ENCODE measurements at regions not wholly inside any gene's neighbourhood (a gene's known extent, or its start where the extent isn't known, plus 50 kb on each side); places are given as distances from the start of the nearest gene placed in this dataset.
"Not testable (repeated sequence)": the region's sequence is repeated elsewhere in the genome, so short reads cannot be mapped to it uniquely, and the experiment has no call there.

- no peak for TF ChIP-seq CTCF (IDR thresholded peaks at IDR 0.05; ENCODE audit: extremely low read depth, missing control alignments)
- no peak for DNase-seq (ENCODE audit: low spot score)
Measured at GRCh38 chr1:78269591-78269990, 221.2 kb upstream of the PTGFR start.

GRCh38 chr1:78271423-78271822 lies 219.4 kb upstream of the PTGFR start:
- DNase-seq (ENCODE audit: low spot score), result not testable (repeated sequence)

GRCh38 chr1:78274814-78275213 lies 216.0 kb upstream of the PTGFR start:
- no peak for TF ChIP-seq CTCF (IDR thresholded peaks at IDR 0.05; ENCODE audit: extremely low read depth, missing control alignments)
- DNase-seq (ENCODE audit: low spot score), result no peak

- no peak for TF ChIP-seq CTCF (IDR thresholded peaks at IDR 0.05; ENCODE audit: extremely low read depth, missing control alignments)
- no peak for DNase-seq (ENCODE audit: low spot score)
Measured at GRCh38 chr1:78275456-78275855, 215.3 kb upstream of the PTGFR start.

GRCh38 chr1:78275906-78276685 lies 214.7 kb upstream of the PTGFR start:
- TF ChIP-seq CTCF (IDR thresholded peaks at IDR 0.05; ENCODE audit: extremely low read depth, missing control alignments), result no peak
- DNase-seq (ENCODE audit: low spot score), result no peak

GRCh38 chr1:78277253-78277652 lies 213.5 kb upstream of the PTGFR start:
- TF ChIP-seq CTCF (IDR thresholded peaks at IDR 0.05; ENCODE audit: extremely low read depth, missing control alignments), result no peak
- DNase-seq (ENCODE audit: low spot score), result peak; percentile 5

GRCh38 chr1:78279051-78279450 lies 211.7 kb upstream of the PTGFR start:
- no peak for DNase-seq (ENCODE audit: low spot score)
- no peak for TF ChIP-seq CTCF (IDR thresholded peaks at IDR 0.05; ENCODE audit: extremely low read depth, missing control alignments)

GRCh38 chr1:78280626-78281025 lies 210.1 kb upstream of the PTGFR start:
- no peak for TF ChIP-seq CTCF (IDR thresholded peaks at IDR 0.05; ENCODE audit: extremely low read depth, missing control alignments)
- no peak for DNase-seq (ENCODE audit: low spot score)
